HEK293 (cell line): ENCODE measurements at regions not wholly inside any gene's neighbourhood (a gene's known extent, or its start where the extent isn't known, plus 50 kb on each side); places are given as distances from the start of the nearest gene placed in this dataset.

Experiments
- CTCF ChIA-PET: fragments of 350-600 bp; formaldehyde crosslinking; extraction: SDS; loops from one replicate; lab custom pipeline; 2021; ENCODE audit warnings: antibody characterized with exemption; lab: Yijun Ruan, JAX
- POLR2A ChIA-PET: fragments of 300-600 bp; formaldehyde crosslinking; extraction: SDS; loops from one replicate; lab custom pipeline; 2020; ENCODE audit warnings: antibody characterized with exemption, inconsistent platforms; lab: Yijun Ruan, JAX
- H3K27ac ChIP-seq: fragments of 200-500 bp; sonication (Bioruptor generic); 2 replicates; pipeline ENCODE4 v1.5.1; 2014; ENCODE audit warnings: low read depth, low read length, control low read depth, inconsistent platforms; ENCODE audit errors: extremely low read depth
- H3K36me3 ChIP-seq, 2 experiments: fragments of 200-500 bp in 1 of 2; sonication (Bioruptor generic) in 1 of 2; 1 replicate in 1 of 2; 2 replicates in 1 of 2; pipeline ENCODE4 v1.5.1; 2014 to 2017; ENCODE audit warnings: inconsistent platforms in 2 of 2, low read length in 2 of 2; ENCODE audit not compliant: control insufficient read depth in 2 of 2, insufficient read depth in 1 of 2
- H3K4me1 ChIP-seq: fragments of 200-500 bp; sonication (Bioruptor generic); 2 replicates; pipeline ENCODE4 v1.5.1; 2014; ENCODE audit warnings: mild to moderate bottlenecking, low read length, inconsistent platforms; ENCODE audit not compliant: control insufficient read depth, insufficient read depth
- H3K4me3 ChIP-seq: 2 replicates; pipeline ENCODE4 v1.5.1; 2011; ENCODE audit warnings: low read depth, mild to moderate bottlenecking, control low read depth, low read length, moderate library complexity
- H3K9me3 ChIP-seq: fragments of 200-500 bp; sonication (Bioruptor generic); 2 replicates; pipeline ENCODE4 v1.5.1; 2014; ENCODE audit warnings: low read depth, low read length, inconsistent platforms; ENCODE audit not compliant: control insufficient read depth, insufficient read depth
- HOXD13 ChIP-seq: sonication (generic); formaldehyde crosslinking; IDR thresholded peaks from 2 replicates; pipeline ENCODE4 v1.8.0; 2022; ENCODE audit warnings: missing genetic modification reagents, borderline replicate concordance
- KLF17 ChIP-seq: fragments of 450-650 bp; formaldehyde crosslinking; IDR thresholded peaks from 2 replicates; pipeline ENCODE4 v1.5.1; 2016; ENCODE audit warnings: missing biosample characterization, missing genetic modification characterization
- PBX3 ChIP-seq: sonication (generic); formaldehyde crosslinking; IDR thresholded peaks from 2 replicates; pipeline ENCODE4 v1.8.1; 2022; ENCODE audit warnings: mild to moderate bottlenecking, moderate library complexity, missing genetic modification reagents
- RBAK ChIP-seq: fragments of 450-650 bp; formaldehyde crosslinking; IDR thresholded peaks from 2 replicates; pipeline ENCODE4 v1.5.1; 2016; ENCODE audit warnings: missing biosample characterization, missing genetic modification characterization
- SCRT1 ChIP-seq: fragments of 450-650 bp; formaldehyde crosslinking; IDR thresholded peaks from 2 replicates; pipeline ENCODE4 v1.5.1; 2016; ENCODE audit warnings: missing biosample characterization, missing genetic modification characterization, borderline replicate concordance
- TCF7L2 ChIP-seq: IDR thresholded peaks from 2 replicates; pipeline ENCODE4 v1.6.1; 2011; ENCODE audit warnings: low read depth, mild to moderate bottlenecking, inconsistent platforms, low read length, moderate library complexity, borderline replicate concordance
- YY2 ChIP-seq: fragments of 450-650 bp; formaldehyde crosslinking; IDR thresholded peaks from 2 replicates; pipeline ENCODE4 v1.5.1; 2016; ENCODE audit warnings: missing biosample characterization, missing genetic modification characterization
- ZFP41 ChIP-seq: fragments of 450-650 bp; formaldehyde crosslinking; IDR thresholded peaks from 2 replicates; pipeline ENCODE4 v1.5.1; 2016; ENCODE audit warnings: missing biosample characterization, missing genetic modification characterization, borderline replicate concordance
- ZNF121 ChIP-seq: fragments of 450-650 bp; formaldehyde crosslinking; IDR thresholded peaks from 2 replicates; pipeline ENCODE4 v1.5.1; 2016; ENCODE audit warnings: missing biosample characterization, missing genetic modification characterization
- ZNF148 ChIP-seq: fragments of 450-650 bp; formaldehyde crosslinking; IDR thresholded peaks from 2 replicates; pipeline ENCODE4 v1.5.0; 2017; ENCODE audit warnings: missing biosample characterization, missing genetic modification characterization, borderline replicate concordance
- ZNF16 ChIP-seq: fragments of 450-650 bp; formaldehyde crosslinking; IDR thresholded peaks from 2 replicates; pipeline ENCODE4 v1.5.1; 2016; ENCODE audit warnings: low read depth, missing biosample characterization, missing genetic modification characterization
- ZNF341 ChIP-seq: fragments of 450-650 bp; formaldehyde crosslinking; IDR thresholded peaks from 2 replicates; pipeline ENCODE4; 2016; ENCODE audit warnings: low read depth, missing biosample characterization, missing genetic modification characterization
- ZNF362 ChIP-seq: fragments of 450-650 bp; formaldehyde crosslinking; IDR thresholded peaks from 2 replicates; pipeline ENCODE4 v1.5.1; 2016; ENCODE audit warnings: missing biosample characterization, missing genetic modification characterization
- ZNF449 ChIP-seq: fragments of 450-650 bp; formaldehyde crosslinking; IDR thresholded peaks from 2 replicates; pipeline ENCODE4 v1.5.1; 2017; ENCODE audit warnings: missing biosample characterization, mild to moderate bottlenecking, missing genetic modification characterization, moderate library complexity
- ZNF571 ChIP-seq: fragments of 450-650 bp; formaldehyde crosslinking; IDR thresholded peaks from 2 replicates; pipeline ENCODE4 v1.5.0; 2017; ENCODE audit warnings: missing biosample characterization, missing genetic modification characterization
- ZNF639 ChIP-seq: fragments of 450-650 bp; formaldehyde crosslinking; IDR thresholded peaks from 2 replicates; pipeline ENCODE4 v1.5.1; 2016; ENCODE audit warnings: missing biosample characterization, missing genetic modification characterization
- ZNF660 ChIP-seq: fragments of 450-650 bp; IDR thresholded peaks from 2 replicates; pipeline ENCODE4 v1.5.1; 2018; ENCODE audit warnings: missing biosample characterization, mild to moderate bottlenecking, missing genetic modification characterization
- ZNF704 ChIP-seq: fragments of 450-650 bp; formaldehyde crosslinking; IDR thresholded peaks from 2 replicates; pipeline ENCODE4 v1.5.1; 2016; ENCODE audit warnings: missing biosample characterization, missing genetic modification characterization
- ZNF843 ChIP-seq: fragments of 450-650 bp; formaldehyde crosslinking; IDR thresholded peaks from 2 replicates; pipeline ENCODE4 v1.5.1; 2016; ENCODE audit warnings: missing biosample characterization, missing genetic modification characterization

- Histone ChIP-seq H3K36me3 (no peaks in the 10 kb centered on the region), H3K4me1 (no peaks in the 10 kb centered on the region), H3K9me3 (no peaks in the 10 kb centered on the region), H3K27ac (no peak overlapping the region), H3K4me3 (no peak overlapping the region)
- POLR2A ChIA-PET: no interaction called here
- CTCF ChIA-PET: interaction anchor here (0.8 kb wide), 1 partner anchor 11 kb away, joined by 3 read pairs; no protein-coding TSS in a partner anchor
- TF ChIP-seq ZNF148 (tag by site-specific recombination) (no peak), TCF7L2 (no peak), SCRT1 (no peak), YY2 (no peak), ZFP41 (tag by site-specific recombination) (no peak), ZNF121 (tag by site-specific recombination) (no peak), PBX3 (no peak), ZNF16 (tag by site-specific recombination) (no peak), ZNF341 (tag by site-specific recombination) (no peak), HOXD13 (no peak), ZNF843 (tag by site-specific recombination) (no peak), ZNF449 (no peak), ZNF639 (tag by site-specific recombination) (no peak), ZNF660 (tag by site-specific recombination) (no peak)
Observed at GRCh38 chr18:53991202-53991601, 233.3 kb downstream of the MBD2 start.

GRCh38 chr18:53990485-53990884 is 234.0 kb downstream of the MBD2 start:
- ChIA-PET CTCF (interaction anchor here (0.8 kb wide), 1 partner anchor 10 kb away, joined by 3 read pairs; no protein-coding TSS in a partner anchor), POLR2A (no interaction called here)
- Histone ChIP-seq H3K27ac (no peak overlapping the region), H3K36me3 (no peaks in the 10 kb centered on the region), H3K4me3 (no peak overlapping the region), H3K4me1 (no peaks in the 10 kb centered on the region), H3K9me3 (no peaks in the 10 kb centered on the region)
- TF ChIP-seq ZNF704 (tag by site-specific recombination) (no peak), KLF17 (tag by site-specific recombination) (no peak), TCF7L2 (no peak), ZNF660 (tag by site-specific recombination) (no peak), RBAK (no peak), ZNF571 (tag by site-specific recombination) (no peak), ZNF362 (tag by site-specific recombination) (no peak), HOXD13 (no peak)
